ENCODE measurements at regions not wholly inside any gene's neighbourhood (a gene's known extent, or its start where the extent isn't known, plus 50 kb on each side); places are given as distances from the start of the nearest gene placed in this dataset.
"Not testable (repeated sequence)": the region's sequence is repeated elsewhere in the genome, so short reads cannot be mapped to it uniquely, and the experiment has no call there.

DNA sequence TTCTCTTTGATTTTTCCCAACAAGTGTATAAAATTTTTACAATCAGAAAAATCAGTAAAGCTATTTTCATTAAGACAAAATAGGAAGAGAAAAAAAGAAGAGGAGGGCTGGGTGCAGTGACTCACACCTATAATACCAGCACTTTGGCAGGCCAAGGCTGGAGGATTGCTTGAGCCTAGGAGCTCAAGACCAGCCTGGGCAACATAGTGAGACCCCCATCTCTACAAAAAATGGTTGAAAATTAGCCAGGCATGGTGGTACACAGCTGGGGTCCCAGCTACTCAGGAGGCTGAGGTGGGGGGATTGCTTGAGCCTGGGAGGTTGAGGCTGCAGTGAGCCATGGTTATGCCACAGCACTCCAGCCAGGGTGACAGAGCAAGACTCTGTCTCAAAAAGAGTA, 172.3 kb downstream of the AKR1D1 start:
- H3K9ac ChIP-seq (ENCODE audit: low read depth, low read length, poor library complexity): no peak overlapping the region
- H4K8ac ChIP-seq (ENCODE audit: low read depth, low read length): no peak overlapping the region
- no peak overlapping the region for H3K4me3 ChIP-seq (ENCODE audit: low read length in 2 of 2)
- H3K36me3 ChIP-seq (replicated peaks in 1 of 2; ENCODE audit: control insufficient read depth in 2 of 2, insufficient read depth in 2 of 2, low read length in 2 of 2): no peaks in the 10 kb centered on the region
- H2BK120ac ChIP-seq (ENCODE audit: low read depth, low read length): no peak overlapping the region
- no peaks in the 10 kb centered on the region for H3K27me3 ChIP-seq (ENCODE audit: control insufficient read depth in 3 of 3, insufficient read depth in 3 of 3, low read depth in 1 of 3, low read length in 3 of 3)
- H3K14ac ChIP-seq (ENCODE audit: low read length): no peak overlapping the region
- no peak overlapping the region for H2BK15ac ChIP-seq (ENCODE audit: low read length)
- H2AFZ ChIP-seq (ENCODE audit: low read length): no peak overlapping the region
- no peak overlapping the region for H4K91ac ChIP-seq (ENCODE audit: low read depth, low read length, poor library complexity)
- DNase-seq (ENCODE audit: low spot score): no peak
- H3K4ac ChIP-seq (ENCODE audit: low read length): no peak overlapping the region
- H3K27ac ChIP-seq (replicated peaks; ENCODE audit: low read length): no peak overlapping the region
- no peak overlapping the region for H3K18ac ChIP-seq (ENCODE audit: low read length)
- H3K79me1 ChIP-seq (ENCODE audit: low read depth, low read length): no peaks in the 10 kb centered on the region
- H2AK5ac ChIP-seq (ENCODE audit: low read depth, low read length): no peak overlapping the region
- no peak overlapping the region for H3K4me2 ChIP-seq (ENCODE audit: insufficient read depth, low read length, poor library complexity, severe bottlenecking)
- no peak overlapping the region for H2BK5ac ChIP-seq (ENCODE audit: low read length)
- no peak overlapping the region for H3K23ac ChIP-seq (ENCODE audit: low read depth, low read length, poor library complexity)
- H3K9me3 ChIP-seq (replicated peaks in 1 of 2; ENCODE audit: control insufficient read depth in 2 of 2, insufficient read depth in 1 of 2, low read depth in 1 of 2, low read length in 2 of 2): peaks cover 0 to 24% of the 10 kb centered on the region in 2 donors
- peaks cover 12 to 13% of the 10 kb centered on the region in 2 donors for H3K4me1 ChIP-seq (ENCODE audit: control insufficient read depth in 2 of 2, insufficient read depth in 1 of 2, low read depth in 1 of 2, low read length in 2 of 2)
- H2BK12ac ChIP-seq (ENCODE audit: low read length): no peak overlapping the region

DNA sequence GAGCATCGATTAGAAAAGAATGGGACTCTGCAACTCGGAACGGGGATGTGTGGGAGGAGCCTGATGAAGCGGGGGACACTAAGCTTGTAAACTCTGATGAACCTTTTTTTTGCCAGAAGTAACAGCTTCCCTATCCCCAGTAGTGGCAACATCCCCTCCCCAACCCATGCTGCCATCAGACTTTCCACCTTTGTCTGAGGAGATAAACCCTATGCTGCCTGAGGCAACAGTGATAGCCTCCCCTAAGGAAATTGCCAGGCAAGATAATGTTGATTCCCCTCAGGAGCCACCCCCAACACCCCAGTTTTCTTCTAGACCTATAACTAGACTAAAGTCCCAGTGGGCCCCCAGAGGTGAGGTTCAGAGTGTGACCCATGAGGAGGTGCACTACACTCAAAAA, 173.7 kb downstream of the AKR1D1 start:
- H3K27ac ChIP-seq (replicated peaks; ENCODE audit: low read length): no peak overlapping the region

DNA sequence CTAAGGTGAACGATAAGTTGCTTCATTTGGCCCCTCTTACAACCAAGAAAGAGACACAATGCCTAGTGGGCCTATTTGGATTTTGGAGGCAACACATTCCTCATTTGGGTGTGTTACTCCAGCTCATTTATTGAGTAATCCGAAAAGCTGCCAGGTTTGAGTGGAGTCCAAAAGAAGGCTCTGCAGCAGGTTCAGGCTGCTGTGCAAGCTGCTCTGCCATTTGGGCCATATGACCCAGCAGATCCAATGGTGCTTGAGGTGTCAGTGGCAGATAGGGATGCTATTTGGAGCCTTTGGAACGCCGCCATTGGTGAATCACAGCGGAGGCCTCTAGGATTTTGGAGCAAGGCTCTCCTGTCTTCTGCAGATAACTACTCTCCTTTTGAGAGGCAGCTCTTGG, 176.4 kb downstream of the AKR1D1 start:
- not testable (repeated sequence) for H3K27ac ChIP-seq (replicated peaks; ENCODE audit: low read length); DNase-seq (ENCODE audit: low spot score); H2AFZ ChIP-seq (ENCODE audit: low read length); H3K4me2 ChIP-seq (ENCODE audit: insufficient read depth, low read length, poor library complexity, severe bottlenecking); H3K36me3 ChIP-seq (replicated peaks in 1 of 2; ENCODE audit: control insufficient read depth in 2 of 2, insufficient read depth in 2 of 2, low read length in 2 of 2); H3K4ac ChIP-seq (ENCODE audit: low read length); H4K91ac ChIP-seq (ENCODE audit: low read depth, low read length, poor library complexity); H2BK15ac ChIP-seq (ENCODE audit: low read length); H3K18ac ChIP-seq (ENCODE audit: low read length); H4K8ac ChIP-seq (ENCODE audit: low read depth, low read length); H2BK12ac ChIP-seq (ENCODE audit: low read length); H3K4me3 ChIP-seq (ENCODE audit: low read length in 2 of 2); H2AK5ac ChIP-seq (ENCODE audit: low read depth, low read length); H3K79me1 ChIP-seq (ENCODE audit: low read depth, low read length); H2BK120ac ChIP-seq (ENCODE audit: low read depth, low read length); H3K27me3 ChIP-seq (ENCODE audit: control insufficient read depth in 3 of 3, insufficient read depth in 3 of 3, low read depth in 1 of 3, low read length in 3 of 3); H3K14ac ChIP-seq (ENCODE audit: low read length); H2BK5ac ChIP-seq (ENCODE audit: low read length); H3K23ac ChIP-seq (ENCODE audit: low read depth, low read length, poor library complexity); H3K9ac ChIP-seq (ENCODE audit: low read depth, low read length, poor library complexity); H3K4me1 ChIP-seq (ENCODE audit: control insufficient read depth in 2 of 2, insufficient read depth in 1 of 2, low read depth in 1 of 2, low read length in 2 of 2)
- no CpG with 5 or more reads among the region's 5 CpGs for WGBS, 2 donors (ENCODE audit: extremely low coverage in 2 of 2, insufficient read length in 2 of 2, insufficient replicate concordance in 1 of 2)
- peaks cover 0 to 28% of the 10 kb centered on the region in 2 donors for H3K9me3 ChIP-seq (replicated peaks in 1 of 2; ENCODE audit: control insufficient read depth in 2 of 2, insufficient read depth in 1 of 2, low read depth in 1 of 2, low read length in 2 of 2)

More for the DNA sequence above, 173.7 kb downstream of the AKR1D1 start:
- no CpG with 5 or more reads among the region's 4 CpGs for WGBS, 2 donors (ENCODE audit: extremely low coverage in 2 of 2, insufficient read length in 2 of 2, insufficient replicate concordance in 1 of 2)
- no peak overlapping the region for H2AK5ac ChIP-seq (ENCODE audit: low read depth, low read length)
- no peak overlapping the region for H3K14ac ChIP-seq (ENCODE audit: low read length)
- H3K27me3 ChIP-seq (ENCODE audit: control insufficient read depth in 3 of 3, insufficient read depth in 3 of 3, low read depth in 1 of 3, low read length in 3 of 3): no peaks in the 10 kb centered on the region
- no peak overlapping the region for H3K9ac ChIP-seq (ENCODE audit: low read depth, low read length, poor library complexity)
- peaks cover 0 to 31% of the 10 kb centered on the region in 2 donors for H3K9me3 ChIP-seq (replicated peaks in 1 of 2; ENCODE audit: control insufficient read depth in 2 of 2, insufficient read depth in 1 of 2, low read depth in 1 of 2, low read length in 2 of 2)
- H2BK15ac ChIP-seq (ENCODE audit: low read length): no peak overlapping the region
- H4K8ac ChIP-seq (ENCODE audit: low read depth, low read length): no peak overlapping the region
- DNase-seq (ENCODE audit: low spot score): no peak
- no peak overlapping the region for H4K91ac ChIP-seq (ENCODE audit: low read depth, low read length, poor library complexity)
- no peaks in the 10 kb centered on the region for H3K79me1 ChIP-seq (ENCODE audit: low read depth, low read length)
- H2BK120ac ChIP-seq (ENCODE audit: low read depth, low read length): no peak overlapping the region
- no peak overlapping the region for H3K4me2 ChIP-seq (ENCODE audit: insufficient read depth, low read length, poor library complexity, severe bottlenecking)
- no peak overlapping the region for H3K4me3 ChIP-seq (ENCODE audit: low read length in 2 of 2)
- no peak overlapping the region for H2AFZ ChIP-seq (ENCODE audit: low read length)
- H3K4me1 ChIP-seq (ENCODE audit: control insufficient read depth in 2 of 2, insufficient read depth in 1 of 2, low read depth in 1 of 2, low read length in 2 of 2): peaks cover 9 to 11% of the 10 kb centered on the region in 2 donors
- no peak overlapping the region for H3K18ac ChIP-seq (ENCODE audit: low read length)
- H3K36me3 ChIP-seq (replicated peaks in 1 of 2; ENCODE audit: control insufficient read depth in 2 of 2, insufficient read depth in 2 of 2, low read length in 2 of 2): no peaks in the 10 kb centered on the region
- no peak overlapping the region for H3K4ac ChIP-seq (ENCODE audit: low read length)
- H2BK5ac ChIP-seq (ENCODE audit: low read length): no peak overlapping the region
- no peak overlapping the region for H2BK12ac ChIP-seq (ENCODE audit: low read length)
- no peak overlapping the region for H3K23ac ChIP-seq (ENCODE audit: low read depth, low read length, poor library complexity)

DNA sequence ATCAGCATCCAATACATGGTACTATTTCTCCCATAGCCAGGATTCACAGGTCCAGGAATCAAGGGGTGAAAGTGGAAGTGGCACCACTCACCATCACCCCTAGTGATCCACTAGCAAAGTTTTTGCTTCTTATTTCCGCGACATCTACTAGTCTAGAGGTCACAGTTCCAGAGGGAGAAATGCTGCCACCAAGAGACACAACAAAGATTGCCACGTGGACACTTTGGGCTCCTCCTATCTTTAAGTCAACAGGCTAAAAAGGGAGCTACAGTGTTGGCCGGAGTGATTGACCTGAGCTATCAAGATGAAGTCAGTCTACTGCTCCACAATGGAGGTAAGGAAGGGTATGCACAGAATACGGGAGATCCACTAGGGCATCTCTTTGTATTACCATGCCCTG, 178.2 kb downstream of the AKR1D1 start:
- Histone ChIP-seq H4K91ac (ENCODE audit: low read depth, low read length, poor library complexity) (no peak overlapping the region), H3K23ac (ENCODE audit: low read depth, low read length, poor library complexity) (no peak overlapping the region), H4K8ac (ENCODE audit: low read depth, low read length) (no peak overlapping the region), H2BK120ac (ENCODE audit: low read depth, low read length) (no peak overlapping the region), H2BK12ac (ENCODE audit: low read length) (no peak overlapping the region), H3K79me1 (ENCODE audit: low read depth, low read length) (no peaks in the 10 kb centered on the region), H2BK5ac (ENCODE audit: low read length) (no peak overlapping the region), H3K27me3 (ENCODE audit: control insufficient read depth in 3 of 3, insufficient read depth in 3 of 3, low read depth in 1 of 3, low read length in 3 of 3) (no peaks in the 10 kb centered on the region), H3K27ac (replicated peaks; ENCODE audit: low read length) (no peak overlapping the region), H3K4me1 (ENCODE audit: control insufficient read depth in 2 of 2, insufficient read depth in 1 of 2, low read depth in 1 of 2, low read length in 2 of 2) (peaks cover 0 to 3% of the 10 kb centered on the region in 2 donors), H3K9ac (ENCODE audit: low read depth, low read length, poor library complexity) (no peak overlapping the region), H3K4ac (ENCODE audit: low read length) (no peak overlapping the region), H2AFZ (ENCODE audit: low read length) (no peak overlapping the region), H3K14ac (ENCODE audit: low read length) (no peak overlapping the region), H3K4me3 (ENCODE audit: low read length in 2 of 2) (no peak overlapping the region), H2BK15ac (ENCODE audit: low read length) (no peak overlapping the region), H3K18ac (ENCODE audit: low read length) (no peak overlapping the region), H3K4me2 (ENCODE audit: insufficient read depth, low read length, poor library complexity, severe bottlenecking) (no peak overlapping the region), H3K36me3 (replicated peaks in 1 of 2; ENCODE audit: control insufficient read depth in 2 of 2, insufficient read depth in 2 of 2, low read length in 2 of 2) (no peaks in the 10 kb centered on the region), H2AK5ac (ENCODE audit: low read depth, low read length) (no peak overlapping the region), H3K9me3 (replicated peaks in 1 of 2; ENCODE audit: control insufficient read depth in 2 of 2, insufficient read depth in 1 of 2, low read depth in 1 of 2, low read length in 2 of 2) (peaks cover 0 to 24% of the 10 kb centered on the region in 2 donors)
- no peak for DNase-seq (ENCODE audit: low spot score)
- WGBS, 2 donors (ENCODE audit: extremely low coverage in 2 of 2, insufficient read length in 2 of 2, insufficient replicate concordance in 1 of 2): no CpG with 5 or more reads among the region's 5 CpGs

All from neuronal stem cell (in vitro differentiated cells).